ENCODE measurements at regions not wholly inside any gene's neighbourhood (a gene's known extent, or its start where the extent isn't known, plus 50 kb on each side); places are given as distances from the start of the nearest gene placed in this dataset.
"Not testable (repeated sequence)": the region's sequence is repeated elsewhere in the genome, so short reads cannot be mapped to it uniquely, and the experiment has no call there.

- no peak for TF ChIP-seq OSR1 (CRISPR knock-in tag; IDR thresholded peaks at IDR 0.05)
- TF ChIP-seq ESRRG (CRISPR knock-in tag; IDR thresholded peaks at IDR 0.05): no peak
- TF ChIP-seq GLIS3 (CRISPR knock-in tag; IDR thresholded peaks at IDR 0.05): no peak
- no peak for TF ChIP-seq POU6F1 (CRISPR knock-in tag; IDR thresholded peaks at IDR 0.05; ENCODE audit: borderline replicate concordance, low read depth)
- no peak for TF ChIP-seq ZFP30 (CRISPR knock-in tag; IDR thresholded peaks at IDR 0.05)
- TF ChIP-seq TOX (CRISPR knock-in tag; IDR thresholded peaks at IDR 0.05; ENCODE audit: borderline replicate concordance): no peak
- TF ChIP-seq PATZ1 (CRISPR knock-in tag; IDR thresholded peaks at IDR 0.05; ENCODE audit: borderline replicate concordance): no peak
- TF ChIP-seq CSRNP3 (CRISPR knock-in tag; IDR thresholded peaks at IDR 0.05): no peak
- no peak for TF ChIP-seq SNAI2 (CRISPR knock-in tag; IDR thresholded peaks at IDR 0.05)
- no peak for TF ChIP-seq CREB5 (CRISPR knock-in tag; IDR thresholded peaks at IDR 0.05; ENCODE audit: low read depth)
- TF ChIP-seq ARNTL (CRISPR knock-in tag; IDR thresholded peaks at IDR 0.05; ENCODE audit: borderline replicate concordance, low read depth): no peak
- TF ChIP-seq TSHZ2 (CRISPR knock-in tag; IDR thresholded peaks at IDR 0.05): no peak
- no peak for TF ChIP-seq TCF4 (CRISPR knock-in tag; IDR thresholded peaks at IDR 0.05; ENCODE audit: borderline replicate concordance)
- TF ChIP-seq ZC3H10 (CRISPR knock-in tag; IDR thresholded peaks at IDR 0.05): no peak
- no peak for TF ChIP-seq CSDC2 (CRISPR knock-in tag; IDR thresholded peaks at IDR 0.05)
- no peak for TF ChIP-seq ZNF565 (CRISPR knock-in tag; conservative IDR thresholded peaks at IDR 0.05; ENCODE audit: low read depth)
- no peak for TF ChIP-seq PPARA (CRISPR knock-in tag; IDR thresholded peaks at IDR 0.05; ENCODE audit: borderline replicate concordance)
- TF ChIP-seq ZFP3 (CRISPR knock-in tag; IDR thresholded peaks at IDR 0.05): no peak
- TF ChIP-seq ZNF8 (CRISPR knock-in tag; IDR thresholded peaks at IDR 0.05): no peak
- ATAC-seq: no peak
These were observed 1177.6 kb downstream of the PLA2G4A start for GRCh38 chr1:188006354-188006753.

- ATAC-seq: not testable (repeated sequence)
These were observed 1184.6 kb downstream of the PLA2G4A start for GRCh38 chr1:188013222-188013849.

DNA sequence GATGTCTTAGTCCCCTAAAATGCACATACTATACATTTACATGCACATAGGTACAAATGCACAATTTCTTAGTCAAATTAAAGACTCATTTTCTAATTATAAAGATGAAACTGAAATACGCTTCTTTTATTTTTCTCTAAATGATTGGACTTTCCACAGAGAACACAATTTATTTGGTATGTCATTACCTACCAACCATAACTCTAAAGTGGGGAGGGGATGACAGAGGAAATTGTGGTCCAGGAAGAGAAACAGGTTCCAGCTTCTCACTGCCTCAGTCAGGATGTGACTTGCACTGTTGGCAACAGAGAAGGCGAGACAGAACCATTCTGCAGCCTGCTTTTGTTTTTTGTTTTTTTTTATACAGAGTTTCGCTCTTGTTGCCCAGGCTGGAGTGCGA is 1189.2 kb downstream of the PLA2G4A start:
- no peak for ATAC-seq
- TF ChIP-seq SNAI2 (CRISPR knock-in tag; IDR thresholded peaks at IDR 0.05): no peak
- no peak for TF ChIP-seq ISL1 (CRISPR knock-in tag; IDR thresholded peaks at IDR 0.05)
- no peak for TF ChIP-seq TOX (CRISPR knock-in tag; IDR thresholded peaks at IDR 0.05; ENCODE audit: borderline replicate concordance)
- no peak for TF ChIP-seq ARNTL (CRISPR knock-in tag; IDR thresholded peaks at IDR 0.05; ENCODE audit: borderline replicate concordance, low read depth)
- no peak for TF ChIP-seq ZFP3 (CRISPR knock-in tag; IDR thresholded peaks at IDR 0.05)
- TF ChIP-seq PATZ1 (CRISPR knock-in tag; IDR thresholded peaks at IDR 0.05; ENCODE audit: borderline replicate concordance): no peak
- TF ChIP-seq ZFP30 (CRISPR knock-in tag; IDR thresholded peaks at IDR 0.05): no peak
- TF ChIP-seq CSRNP3 (CRISPR knock-in tag; IDR thresholded peaks at IDR 0.05): no peak

All from SK-N-SH treated with all-trans-retinoic acid at 6 μM for 48 hours (cell line).